ENCODE measurements at regions not wholly inside any gene's neighbourhood (a gene's known extent, or its start where the extent isn't known, plus 50 kb on each side); places are given as distances from the start of the nearest gene placed in this dataset.

GRCh38 chr1:218886101-218886871 is 287.4 kb upstream of the LYPLAL1 start:
- no peak for DNase-seq
- Mint-ChIP-seq H3K36me3 (ENCODE audit: unreplicated experiment) (no peaks in the 10 kb centered on the region), H3K9me3 (ENCODE audit: unreplicated experiment) (no peaks in the 10 kb centered on the region), H3K27me3 (ENCODE audit: unreplicated experiment) (no peaks in the 10 kb centered on the region), H3K27ac (ENCODE audit: unreplicated experiment) (no peak overlapping the region), H3K4me1 (ENCODE audit: low read depth, unreplicated experiment) (no peaks in the 10 kb centered on the region), H3K4me3 (ENCODE audit: unreplicated experiment) (no peak overlapping the region)
- TF ChIP-seq, protein P1, sequence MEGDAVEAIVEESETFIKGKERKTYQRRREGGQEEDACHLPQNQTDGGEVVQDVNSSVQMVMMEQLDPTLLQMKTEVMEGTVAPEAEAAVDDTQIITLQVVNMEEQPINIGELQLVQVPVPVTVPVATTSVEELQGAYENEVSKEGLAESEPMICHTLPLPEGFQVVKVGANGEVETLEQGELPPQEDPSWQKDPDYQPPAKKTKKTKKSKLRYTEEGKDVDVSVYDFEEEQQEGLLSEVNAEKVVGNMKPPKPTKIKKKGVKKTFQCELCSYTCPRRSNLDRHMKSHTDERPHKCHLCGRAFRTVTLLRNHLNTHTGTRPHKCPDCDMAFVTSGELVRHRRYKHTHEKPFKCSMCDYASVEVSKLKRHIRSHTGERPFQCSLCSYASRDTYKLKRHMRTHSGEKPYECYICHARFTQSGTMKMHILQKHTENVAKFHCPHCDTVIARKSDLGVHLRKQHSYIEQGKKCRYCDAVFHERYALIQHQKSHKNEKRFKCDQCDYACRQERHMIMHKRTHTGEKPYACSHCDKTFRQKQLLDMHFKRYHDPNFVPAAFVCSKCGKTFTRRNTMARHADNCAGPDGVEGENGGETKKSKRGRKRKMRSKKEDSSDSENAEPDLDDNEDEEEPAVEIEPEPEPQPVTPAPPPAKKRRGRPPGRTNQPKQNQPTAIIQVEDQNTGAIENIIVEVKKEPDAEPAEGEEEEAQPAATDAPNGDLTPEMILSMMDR (IDR thresholded peaks at IDR 0.05; ENCODE audit: partially characterized antibody, unreplicated experiment), result no peak

DNA sequence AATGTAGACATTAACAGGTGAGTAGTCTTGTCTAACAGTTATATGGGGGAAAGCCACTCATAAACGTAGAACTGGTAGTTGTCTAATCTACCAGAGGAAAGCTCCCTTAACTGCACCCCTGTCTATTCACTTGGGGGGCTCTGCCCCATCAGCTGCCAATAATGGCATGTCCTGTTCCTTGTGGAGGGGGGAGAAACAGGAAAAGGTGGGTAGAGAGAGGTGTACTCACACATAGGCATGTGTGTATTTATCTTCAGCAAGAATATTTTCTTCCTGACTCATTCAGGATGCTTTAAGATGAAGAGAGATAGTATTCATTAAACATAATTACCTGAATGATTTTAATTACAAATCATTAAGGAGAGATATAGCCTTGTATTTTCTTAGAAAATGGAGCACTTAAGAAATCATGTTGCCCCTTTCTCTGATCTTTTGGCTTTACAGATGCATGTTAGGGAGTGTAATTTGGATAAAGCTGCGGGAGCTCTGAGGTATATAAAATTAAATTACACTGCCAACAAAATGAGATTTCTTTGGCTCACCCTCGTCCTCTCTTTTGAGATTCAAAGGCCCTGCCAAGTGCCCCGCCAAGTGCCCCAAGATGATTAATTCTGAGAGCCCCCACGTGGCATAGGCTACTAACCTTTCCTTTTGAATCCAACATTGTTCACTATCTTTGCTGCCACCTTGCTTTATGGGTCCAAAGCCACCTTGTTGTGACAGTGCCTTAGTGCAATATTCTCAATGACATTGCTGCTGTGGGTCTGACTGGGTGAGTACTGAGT is 286.3 kb upstream of the LYPLAL1 start:
- Mint-ChIP-seq H3K27me3 (ENCODE audit: unreplicated experiment) (no peaks in the 10 kb centered on the region), H3K27ac (ENCODE audit: unreplicated experiment) (no peak overlapping the region), H3K4me3 (ENCODE audit: unreplicated experiment) (no peak overlapping the region), H3K36me3 (ENCODE audit: unreplicated experiment) (no peaks in the 10 kb centered on the region), H3K9me3 (ENCODE audit: unreplicated experiment) (no peaks in the 10 kb centered on the region), H3K4me1 (ENCODE audit: low read depth, unreplicated experiment) (no peaks in the 10 kb centered on the region)
- no peak for DNase-seq
- TF ChIP-seq, protein P1 (IDR thresholded peaks at IDR 0.05; ENCODE audit: partially characterized antibody, unreplicated experiment), result no peak

DNA sequence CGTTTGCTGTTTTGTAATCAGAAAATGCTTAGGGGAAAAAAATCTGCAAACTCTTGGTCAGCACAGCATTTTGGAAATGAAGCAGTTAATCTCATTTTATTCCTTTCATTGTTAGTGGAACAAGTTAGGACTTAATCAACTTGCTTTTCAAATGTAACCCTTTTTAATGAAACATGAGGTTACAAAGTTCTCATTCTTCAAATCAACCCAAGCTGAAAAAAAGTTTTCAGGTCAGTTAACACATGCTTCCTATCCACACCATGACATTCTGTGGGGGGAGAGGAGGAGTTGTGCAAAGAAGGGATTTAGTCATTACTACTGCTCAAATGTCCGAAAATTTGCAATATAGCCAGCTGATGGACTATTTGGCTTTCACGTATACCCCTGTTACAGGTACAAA is 283.2 kb upstream of the LYPLAL1 start:
- Mint-ChIP-seq H3K36me3 (ENCODE audit: unreplicated experiment) (no peaks in the 10 kb centered on the region), H3K9me3 (ENCODE audit: unreplicated experiment) (no peaks in the 10 kb centered on the region), H3K27ac (ENCODE audit: unreplicated experiment) (no peak overlapping the region), H3K4me3 (ENCODE audit: unreplicated experiment) (no peak overlapping the region), H3K4me1 (ENCODE audit: low read depth, unreplicated experiment) (no peaks in the 10 kb centered on the region), H3K27me3 (ENCODE audit: unreplicated experiment) (no peaks in the 10 kb centered on the region)
- TF ChIP-seq, protein P1 (IDR thresholded peaks at IDR 0.05; ENCODE audit: partially characterized antibody, unreplicated experiment), result no peak
- no peak for DNase-seq

- no peaks in the 10 kb centered on the region for H3K27me3 Mint-ChIP-seq (ENCODE audit: unreplicated experiment)
- no peaks in the 10 kb centered on the region for H3K9me3 Mint-ChIP-seq (ENCODE audit: unreplicated experiment)
- DNase-seq, result no peak
- H3K27ac Mint-ChIP-seq (ENCODE audit: unreplicated experiment), result no peak overlapping the region
- H3K4me1 Mint-ChIP-seq (ENCODE audit: low read depth, unreplicated experiment), result no peaks in the 10 kb centered on the region
- no peaks in the 10 kb centered on the region for H3K36me3 Mint-ChIP-seq (ENCODE audit: unreplicated experiment)
- TF ChIP-seq, protein P1 (IDR thresholded peaks at IDR 0.05; ENCODE audit: partially characterized antibody, unreplicated experiment), result no peak
- H3K4me3 Mint-ChIP-seq (ENCODE audit: unreplicated experiment), result no peak overlapping the region
These were observed 282.1 kb upstream of the LYPLAL1 start for GRCh38 chr1:218891577-218891976.

DNA sequence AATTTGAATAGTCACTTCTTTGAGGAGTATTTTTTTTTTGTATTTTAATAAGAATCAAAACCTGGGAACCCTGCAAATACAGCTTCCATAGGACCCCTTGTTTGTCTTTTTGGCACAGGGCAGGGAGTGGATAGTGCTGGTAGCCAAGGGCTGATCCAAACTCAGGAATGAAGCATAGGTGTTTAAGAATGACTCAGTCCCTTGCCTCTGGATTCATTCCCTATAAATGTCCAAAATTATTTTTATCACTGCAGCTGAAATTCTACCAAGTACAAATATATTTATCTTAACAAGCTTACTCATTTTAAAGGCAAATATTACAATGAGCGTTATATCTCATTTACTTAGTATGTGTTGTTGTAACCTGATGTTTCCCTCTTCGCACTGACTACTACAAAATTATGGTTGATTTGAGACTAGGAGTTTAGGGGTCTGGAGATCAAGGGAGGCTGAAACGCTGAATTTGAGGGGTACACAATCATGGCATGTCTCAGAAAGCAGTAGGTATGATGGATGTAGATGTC is 278.6 kb upstream of the LYPLAL1 start:
- no peaks in the 10 kb centered on the region for H3K4me1 Mint-ChIP-seq (ENCODE audit: low read depth, unreplicated experiment)
- no peak overlapping the region for H3K4me3 Mint-ChIP-seq (ENCODE audit: unreplicated experiment)
- TF ChIP-seq, protein P1 (IDR thresholded peaks at IDR 0.05; ENCODE audit: partially characterized antibody, unreplicated experiment), result no peak
- no peaks in the 10 kb centered on the region for H3K27me3 Mint-ChIP-seq (ENCODE audit: unreplicated experiment)
- DNase-seq, result no peak
- H3K36me3 Mint-ChIP-seq (ENCODE audit: unreplicated experiment), result no peaks in the 10 kb centered on the region
- H3K9me3 Mint-ChIP-seq (ENCODE audit: unreplicated experiment), result no peaks in the 10 kb centered on the region
- no peak overlapping the region for H3K27ac Mint-ChIP-seq (ENCODE audit: unreplicated experiment)
